Retina (tissue), 1 donor: ENCODE measurements at regions not wholly inside any gene's neighbourhood (a gene's known extent, or its start where the extent isn't known, plus 50 kb on each side); places are given as distances from the start of the nearest gene placed in this dataset.
"Not testable (repeated sequence)": the region's sequence is repeated elsewhere in the genome, so short reads cannot be mapped to it uniquely, and the experiment has no call there.

ENCODE experiments used
- DNase-seq: peaks from one replicate; pipeline ENCODE4 v3.0.0-alpha.2; 2016

GRCh38 chr12:84018556-84019179 is 893.9 kb downstream of the SLC6A15 start:
- DNase-seq = not testable (repeated sequence)

GRCh38 chr12:84016956-84017355 is 895.6 kb downstream of the SLC6A15 start:
- no peak for DNase-seq

GRCh38 chr12:83997423-83997822 is 915.2 kb downstream of the SLC6A15 start:
- DNase-seq = no peak

GRCh38 chr12:83996671-83997070 is 915.9 kb downstream of the SLC6A15 start:
- DNase-seq = no peak

- no peak for DNase-seq
Measured at GRCh38 chr12:83985084-83985483, 927.5 kb downstream of the SLC6A15 start.

GRCh38 chr12:83980398-83980797 is 932.2 kb downstream of the SLC6A15 start:
- no peak for DNase-seq

- DNase-seq = no peak
Measured at GRCh38 chr12:83979785-83980184, 932.8 kb downstream of the SLC6A15 start.

- DNase-seq = no peak
Measured at GRCh38 chr12:83971781-83972180, 940.8 kb downstream of the SLC6A15 start.

- no peak for DNase-seq
Measured at GRCh38 chr12:83960767-83961166, 951.8 kb downstream of the SLC6A15 start.

GRCh38 chr12:83958997-83959396 is 953.6 kb downstream of the SLC6A15 start:
- no peak for DNase-seq

- no peak for DNase-seq
Measured at GRCh38 chr12:83954956-83955601, 957.5 kb downstream of the SLC6A15 start.

- DNase-seq = no peak
Measured at GRCh38 chr12:83954071-83954789, 958.4 kb downstream of the SLC6A15 start.

GRCh38 chr12:83945871-83946270 is 966.7 kb downstream of the SLC6A15 start:
- DNase-seq = no peak

- DNase-seq = no peak
Measured at GRCh38 chr12:83939718-83940117, 972.9 kb downstream of the SLC6A15 start.

- DNase-seq = no peak
Measured at GRCh38 chr12:83933615-83934014, 979.0 kb downstream of the SLC6A15 start.

- DNase-seq = no peak
Measured at GRCh38 chr12:83932011-83932410, 980.6 kb downstream of the SLC6A15 start.

GRCh38 chr12:83931451-83931850 is 981.1 kb downstream of the SLC6A15 start:
- no peak for DNase-seq

- not testable (repeated sequence) for DNase-seq
Measured at GRCh38 chr12:83929792-83930191, 982.8 kb downstream of the SLC6A15 start.

GRCh38 chr12:83920821-83921547 is 991.6 kb downstream of the SLC6A15 start:
- DNase-seq = no peak

- no peak for DNase-seq
Measured at GRCh38 chr12:83919081-83919480, 993.5 kb downstream of the SLC6A15 start.

GRCh38 chr12:83904175-83904574 is 1008.4 kb downstream of the SLC6A15 start:
- DNase-seq = no peak

- DNase-seq = no peak
Measured at GRCh38 chr12:83896416-83896815, 1016.2 kb downstream of the SLC6A15 start.

GRCh38 chr12:83893101-83893500 is 1019.5 kb downstream of the SLC6A15 start:
- DNase-seq = no peak
